HG02970 (cell line): ENCODE measurements at regions not wholly inside any gene's neighbourhood (a gene's known extent, or its start where the extent isn't known, plus 50 kb on each side); places are given as distances from the start of the nearest gene placed in this dataset.

Experiments used
- ATAC-seq: cut with Tn5 transposase; IDR thresholded peaks from one replicate; pipeline ENCODE4 v1.9.1; 2021; ENCODE audit warnings: mild to moderate bottlenecking, moderate library complexity, moderate number of reproducible peaks; ENCODE audit not compliant: unreplicated experiment, low FRiP score

GRCh38 chr11:70641369-70641768 lies 243.0 kb downstream of the CTTN start:
- no peak for ATAC-seq

- no peak for ATAC-seq
Observed at GRCh38 chr11:70642266-70642665, 243.9 kb downstream of the CTTN start.

- ATAC-seq = no peak
Observed at GRCh38 chr11:70643642-70644041, 245.3 kb downstream of the CTTN start.

- no peak for ATAC-seq
Observed at GRCh38 chr11:70644343-70645060, 246.2 kb downstream of the CTTN start.

- ATAC-seq = no peak
Observed at GRCh38 chr11:70645537-70645936, 247.2 kb downstream of the CTTN start.

GRCh38 chr11:70646272-70647049 lies 248.1 kb downstream of the CTTN start:
- ATAC-seq = no peak

GRCh38 chr11:70647188-70648166 lies 249.1 kb downstream of the CTTN start:
- ATAC-seq = no peak

- no peak for ATAC-seq
Observed at GRCh38 chr11:70650075-70650909, 252.0 kb downstream of the CTTN start.

GRCh38 chr11:70651031-70651430 lies 252.7 kb downstream of the CTTN start:
- ATAC-seq = no peak

- ATAC-seq = no peak
Observed at GRCh38 chr11:70654016-70654415, 255.7 kb downstream of the CTTN start.

GRCh38 chr11:70655816-70656215 lies 257.5 kb downstream of the CTTN start:
- no peak for ATAC-seq

- ATAC-seq = no peak
Observed at GRCh38 chr11:70656252-70656651, 257.9 kb downstream of the CTTN start.

GRCh38 chr11:70660059-70660888 lies 261.9 kb downstream of the CTTN start:
- no peak for ATAC-seq

GRCh38 chr11:70660889-70661197 lies 262.5 kb downstream of the CTTN start:
- ATAC-seq = no peak

GRCh38 chr11:70661761-70662501 lies 263.6 kb downstream of the CTTN start:
- no peak for ATAC-seq

- ATAC-seq = no peak
Observed at GRCh38 chr11:70662691-70663098, 264.4 kb downstream of the CTTN start.

- ATAC-seq = no peak
Observed at GRCh38 chr11:70663815-70664214, 265.5 kb downstream of the CTTN start.

- no peak for ATAC-seq
Observed at GRCh38 chr11:70666311-70666710, 268.0 kb downstream of the CTTN start.

- no peak for ATAC-seq
Observed at GRCh38 chr11:70667767-70668166, 269.4 kb downstream of the CTTN start.
